IMR-90 (cell line): ENCODE measurements at regions not wholly inside any gene's neighbourhood (a gene's known extent, or its start where the extent isn't known, plus 50 kb on each side); places are given as distances from the start of the nearest gene placed in this dataset.

Experiments used
- ATAC-seq: fragments of 200-7000 bp; cut with Tn5 transposase; 2 replicates; pipeline ENCODE4 v1.9.1; 2020; ENCODE audit warnings: low read depth, mild to moderate bottlenecking, moderate library complexity
- BruUV-seq: library from RNA; stranded (reverse); fragments of 400-500 nt; replicated peaks from 2 replicates; lab custom pipeline; 2021; lab: Mats Ljungman, UMichigan
- CTCF ChIA-PET: fragments of 300-600 bp; formaldehyde crosslinking; extraction: SDS; loops from one replicate; lab custom pipeline; 2021; ENCODE audit warnings: antibody characterized with exemption; lab: Yijun Ruan, JAX
- POLR2A ChIA-PET: fragments of 300-600 bp; sonication (Branson Sonifier 250); formaldehyde crosslinking; loops from one replicate; lab custom pipeline; 2022; ENCODE audit warnings: antibody characterized with exemption; ENCODE audit not compliant: unreplicated experiment; lab: Charles Lee
- DNase-seq: peaks from one replicate; pipeline ENCODE4 v3.0.0; 2013
- H2AFZ ChIP-seq: replicated peaks from 2 replicates; pipeline ENCODE3; 2013; ENCODE audit warnings: low read length, mild to moderate bottlenecking; ENCODE audit not compliant: poor library complexity
- H2AK5ac ChIP-seq: 2 replicates; pipeline ENCODE4 v1.6.1; 2013; ENCODE audit warnings: low read depth, low read length, inconsistent platforms
- H2AK9ac ChIP-seq: replicated peaks from 2 replicates; pipeline ENCODE3; 2013; ENCODE audit warnings: mild to moderate bottlenecking, low read depth, low read length, moderate library complexity; ENCODE audit not compliant: poor library complexity
- H2BK120ac ChIP-seq: 2 replicates; pipeline ENCODE4 v1.6.1; 2013; ENCODE audit warnings: low read depth, low read length, inconsistent platforms
- H2BK15ac ChIP-seq: 3 replicates; pipeline ENCODE4 v1.6.1; 2013; ENCODE audit warnings: low read depth, low read length, inconsistent platforms
- H2BK20ac ChIP-seq: 2 replicates; pipeline ENCODE4 v1.6.1; 2013; ENCODE audit warnings: low read depth, mild to moderate bottlenecking, inconsistent platforms, low read length, moderate library complexity
- H2BK5ac ChIP-seq: 2 replicates; pipeline ENCODE4 v1.6.1; 2013; ENCODE audit warnings: mild to moderate bottlenecking, low read depth, low read length, inconsistent platforms; ENCODE audit not compliant: poor library complexity, severe bottlenecking
- H3K14ac ChIP-seq: replicated peaks from 2 replicates; pipeline ENCODE4 v1.6.1; 2013; ENCODE audit warnings: low read depth, low read length, inconsistent platforms
- H3K18ac ChIP-seq: 2 replicates; pipeline ENCODE4 v1.6.1; 2013; ENCODE audit warnings: low read depth, low read length, control low read depth
- H3K23ac ChIP-seq: 2 replicates; pipeline ENCODE4 v1.6.1; 2013; ENCODE audit warnings: low read depth, low read length, inconsistent platforms
- H3K27ac ChIP-seq: 2 replicates; pipeline ENCODE4 v1.5.1; 2013; ENCODE audit warnings: mild to moderate bottlenecking, control low read depth, low read length; ENCODE audit not compliant: insufficient read depth
- H3K27me3 ChIP-seq: 2 replicates; pipeline ENCODE4 v1.6.1; 2013; ENCODE audit warnings: low read length; ENCODE audit not compliant: control insufficient read depth, insufficient read depth
- H3K36me3 ChIP-seq: 2 replicates; pipeline ENCODE4 v1.6.1; 2013; ENCODE audit warnings: low read length, mixed read lengths; ENCODE audit not compliant: control insufficient read depth, insufficient read depth
- H3K4ac ChIP-seq: 2 replicates; pipeline ENCODE4 v1.6.1; 2013; ENCODE audit warnings: low read depth, low read length, inconsistent platforms
- H3K4me1 ChIP-seq: 2 replicates; pipeline ENCODE4 v1.6.1; 2013; ENCODE audit warnings: low read length, mixed read lengths; ENCODE audit not compliant: control insufficient read depth, insufficient read depth
- H3K4me2 ChIP-seq: 2 replicates; pipeline ENCODE4 v1.6.1; 2013; ENCODE audit warnings: low read depth, mild to moderate bottlenecking, control low read depth, low read length, moderate library complexity
- H3K4me3 ChIP-seq: 2 replicates; pipeline ENCODE4 v1.5.1; 2013; ENCODE audit warnings: low read depth, mild to moderate bottlenecking, control low read depth, low read length, moderate library complexity; ENCODE audit not compliant: insufficient read depth
- H3K56ac ChIP-seq: 2 replicates; pipeline ENCODE4 v1.6.1; 2013; ENCODE audit warnings: low read length, inconsistent platforms; ENCODE audit not compliant: insufficient read depth; ENCODE audit errors: extremely low read depth
- H3K79me1 ChIP-seq, 2 experiments: 2 replicates each; pipeline ENCODE4 v1.6.1; 2013; ENCODE audit warnings: low read length in 2 of 2, inconsistent platforms in 1 of 2, low read depth in 1 of 2
- H3K9ac ChIP-seq: 2 replicates; pipeline ENCODE4 v1.6.1; 2013; ENCODE audit warnings: low read depth, low read length, control low read depth
- H3K9me1 ChIP-seq: 2 replicates; pipeline ENCODE4 v1.6.1; 2013; ENCODE audit warnings: low read length, inconsistent platforms; ENCODE audit not compliant: insufficient read depth
- H3K9me3 ChIP-seq: 2 replicates; pipeline ENCODE4 v1.6.1; 2013; ENCODE audit warnings: low read length; ENCODE audit not compliant: control insufficient read depth, insufficient read depth
- H4K20me1 ChIP-seq: 2 replicates; pipeline ENCODE4 v1.6.1; 2013; ENCODE audit warnings: low read length, inconsistent platforms; ENCODE audit not compliant: insufficient read depth
- H4K5ac ChIP-seq: 2 replicates; pipeline ENCODE4 v1.6.1; 2013; ENCODE audit warnings: mild to moderate bottlenecking, low read depth, low read length, control low read depth
- H4K8ac ChIP-seq, 2 experiments: 2 replicates each; pipeline ENCODE4 v1.6.1; 2013; ENCODE audit warnings: low read depth in 2 of 2, low read length in 2 of 2, control low read depth in 1 of 2, inconsistent platforms in 1 of 2
- H4K91ac ChIP-seq: 2 replicates; pipeline ENCODE4 v1.6.1; 2013; ENCODE audit warnings: low read depth, low read length, inconsistent platforms; ENCODE audit not compliant: insufficient read depth
- MXI1 ChIP-seq: IDR thresholded peaks from 2 replicates; pipeline ENCODE4 v1.6.1; 2012; ENCODE audit warnings: low read depth, mild to moderate bottlenecking, low read length, moderate library complexity, borderline replicate concordance
- WGBS, 2 experiments: methylation state at CpG; one replicate each; pipeline versions ENCODE4 v1.1.5 to v1.1.7; 2013; ENCODE audit warnings: missing lambda C conversion rate in 2 of 2; ENCODE audit not compliant: insufficient read length in 1 of 2; ENCODE audit errors: extremely low coverage in 2 of 2; 5-methylcytosine and 5-hydroxymethylcytosine counted together
- dilution Hi-C: fragments of 300-500 bp; cut with HindIII; formaldehyde crosslinking; loops from one replicate; pipeline ENCODE4 v1.14.3; 2018; ENCODE audit warnings: low sequenced_read_pairs; ENCODE audit not compliant: unreplicated experiment
- in situ Hi-C: fragments of 300-500 bp; cut with MboI; formaldehyde crosslinking; loops from 3 replicates; pipeline ENCODE4 v1.14.3; 2019; ENCODE audit warnings: low sequenced_read_pairs, inconsistent platforms, mixed read lengths
- intact Hi-C: fragments of 100-400 bp; cut with micrococcal nuclease; formaldehyde crosslinking; loops from 2 replicates; pipeline ENCODE4 v1.10.0; 2022

DNA sequence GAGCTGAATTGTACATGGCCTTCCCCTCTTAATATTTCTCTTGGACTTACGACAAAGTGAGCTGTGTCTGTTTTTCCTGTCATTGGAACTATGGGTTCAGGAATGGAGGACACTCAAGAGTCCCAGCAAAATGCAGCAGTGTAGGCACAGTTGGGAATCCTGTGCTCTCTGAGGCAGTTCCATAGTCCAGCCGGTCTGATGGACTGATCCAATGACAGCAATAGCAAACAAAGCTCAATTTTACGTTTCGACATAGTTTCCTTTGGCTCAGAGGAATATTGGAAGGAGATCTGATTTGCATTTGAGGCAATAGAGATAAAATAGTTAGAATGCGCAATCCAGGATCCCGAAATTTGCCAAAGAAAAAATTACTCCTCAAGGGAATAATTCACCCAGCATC lies 276.9 kb upstream of the CNTN3 start:
- BruUV-seq, result no TSS peak
- Histone ChIP-seq H3K14ac (no peak overlapping the region), H3K18ac (no peak overlapping the region), H2AFZ (no peak overlapping the region), H3K4me1 (no peaks in the 10 kb centered on the region), H3K79me1 (no peaks in the 10 kb centered on the region), H3K23ac (no peak overlapping the region), H3K9ac (no peak overlapping the region), H2AK9ac (no peak overlapping the region), H4K5ac (no peak overlapping the region), H3K9me1 (no peaks in the 10 kb centered on the region), H3K4ac (no peak overlapping the region), H3K9me3 (no peaks in the 10 kb centered on the region), H4K20me1 (no peaks in the 10 kb centered on the region), H2BK15ac (no peak overlapping the region), H3K27me3 (no peaks in the 10 kb centered on the region), H3K56ac (no peak overlapping the region), H3K27ac (no peak overlapping the region), H3K4me3 (no peak overlapping the region), H4K91ac (no peak overlapping the region), H4K8ac (no peak overlapping the region), H3K36me3 (no peaks in the 10 kb centered on the region), H2BK20ac (no peak overlapping the region), H2BK5ac (no peak overlapping the region), H3K4me2 (no peak overlapping the region), H2BK120ac (no peak overlapping the region), H2AK5ac (no peak overlapping the region)
- dilution Hi-C loops (no loop called here), intact Hi-C loops (no loop called here), in situ Hi-C loops (no loop called here)
- CTCF ChIA-PET, result no interaction called here
- ATAC-seq (no peak), DNase-seq (no peak)
- POLR2A ChIA-PET, result no interaction called here
- WGBS, 2 experiments, result no CpG with 5 or more reads among the region's 6 CpGs
- TF ChIP-seq MXI1, result no peak
